HL-60 (cell line): ENCODE measurements at regions not wholly inside any gene's neighbourhood (a gene's known extent, or its start where the extent isn't known, plus 50 kb on each side); places are given as distances from the start of the nearest gene placed in this dataset.

Experiments
- DNase-seq, 2 experiments: peaks; one replicate each; pipeline ENCODE4 v3.0.0-alpha.2; 2010 to 2020; ENCODE audit warnings: low read depth in 1 of 2, low spot score in 1 of 2
- H3K27ac ChIP-seq: fragments of 250-450 bp; sonication (Bioruptor Pico); replicated peaks from 2 replicates; pipeline ENCODE4 v1.5.1; 2020; ENCODE audit warnings: mild to moderate bottlenecking, moderate library complexity
- H3K27me3 ChIP-seq: fragments of 250-450 bp; sonication (Bioruptor Pico); 2 replicates; pipeline ENCODE4 v1.5.1; 2021; ENCODE audit warnings: mild to moderate bottlenecking, moderate library complexity; ENCODE audit not compliant: insufficient read depth, poor library complexity, severe bottlenecking
- H3K4me3 ChIP-seq: replicated peaks from 2 replicates; pipeline ENCODE4 v1.5.1; 2011; ENCODE audit warnings: mild to moderate bottlenecking, control low read depth, low read length; ENCODE audit not compliant: insufficient read depth
- CTCF ChIP-seq: IDR thresholded peaks from one replicate; pipeline ENCODE4 v1.5.1; 2011; ENCODE audit warnings: low read length, control low read depth, inconsistent platforms; ENCODE audit not compliant: insufficient read depth
- GABPA ChIP-seq: IDR thresholded peaks from 2 replicates; pipeline ENCODE4 v1.6.1; 2012; ENCODE audit warnings: low read depth
- POLR2AphosphoS5 ChIP-seq: IDR thresholded peaks from 2 replicates; pipeline ENCODE4 v1.6.1; 2012; ENCODE audit warnings: low read depth
- REST ChIP-seq: IDR thresholded peaks from 2 replicates; pipeline ENCODE4 v1.6.1; 2012; ENCODE audit warnings: low read depth; ENCODE audit not compliant: insufficient replicate concordance
- SPI1 ChIP-seq: IDR thresholded peaks from 2 replicates; pipeline ENCODE4 v1.6.1; 2012; ENCODE audit warnings: low read depth, mild to moderate bottlenecking, borderline replicate concordance

- no peak for DNase-seq
- no peak overlapping the region for H3K4me3 ChIP-seq
- TF ChIP-seq REST (no peak), CTCF (no peak)
- no peak overlapping the region for H3K27ac ChIP-seq
- H3K27me3 ChIP-seq, result no peaks in the 10 kb centered on the region
Measured at GRCh38 chr5:156093024-156093423, 233.9 kb upstream of the SGCD start.

- TF ChIP-seq POLR2AphosphoS5 (no peak), CTCF (no peak), SPI1 (no peak), GABPA (no peak), REST (no peak)
- Histone ChIP-seq H3K4me3 (no peak overlapping the region), H3K27me3 (no peaks in the 10 kb centered on the region), H3K27ac (no peak overlapping the region)
- DNase-seq, result no peak
Measured at GRCh38 chr5:156094001-156094400, 233.0 kb upstream of the SGCD start.

GRCh38 chr5:156095709-156096241, 231.2 kb upstream of the SGCD start:
- DNase-seq, result no peak
- TF ChIP-seq REST (no peak), CTCF (no peak), GABPA (no peak)
- no peak overlapping the region for H3K4me3 ChIP-seq
- no peaks in the 10 kb centered on the region for H3K27me3 ChIP-seq
- H3K27ac ChIP-seq, result no peak overlapping the region
